OCI-LY1 (cell line): ENCODE measurements at regions not wholly inside any gene's neighbourhood (a gene's known extent, or its start where the extent isn't known, plus 50 kb on each side); places are given as distances from the start of the nearest gene placed in this dataset.

ENCODE experiments used
- EZH2 ChIP-seq: fragments of 200-600 bp; sonication (generic), shearing (Covaris generic); IDR thresholded peaks from 2 replicates; pipeline ENCODE4 v1.8.0; 2017; ENCODE audit warnings: borderline replicate concordance, mixed run types, mild to moderate bottlenecking, antibody characterized with exemption, low read length, moderate library complexity, mixed read lengths
- TF ChIP-seq, protein P1 (sequence below): fragments of 200-600 bp; sonication (generic), shearing (Covaris generic); IDR thresholded peaks from 2 replicates; pipeline ENCODE4 v1.5.1; 2017; ENCODE audit warnings: mild to moderate bottlenecking, antibody characterized with exemption, low read length, moderate library complexity, mixed read lengths

DNA sequence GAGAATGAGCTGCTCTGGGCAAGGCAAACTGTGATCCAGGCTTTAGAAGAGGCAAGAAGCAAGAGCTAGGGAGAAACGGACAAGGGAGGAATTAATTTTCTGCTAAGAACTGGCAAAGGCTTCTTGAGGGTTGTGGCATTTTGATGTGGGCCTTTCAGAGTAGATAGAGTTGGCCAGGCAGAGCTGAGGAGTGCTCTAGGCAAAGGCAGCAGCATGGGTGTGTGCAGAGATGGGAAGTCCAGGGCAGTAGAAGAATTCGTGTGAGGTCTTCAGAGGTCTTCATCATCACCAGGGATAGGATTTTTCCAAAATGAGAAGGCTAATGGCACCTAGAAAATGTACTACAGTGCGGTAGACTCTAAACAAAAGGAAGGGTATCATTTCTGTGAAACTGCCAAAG, 237.8 kb downstream of the LTN1 start:
- no peak for TF ChIP-seq EZH2
- TF ChIP-seq, protein P1, sequence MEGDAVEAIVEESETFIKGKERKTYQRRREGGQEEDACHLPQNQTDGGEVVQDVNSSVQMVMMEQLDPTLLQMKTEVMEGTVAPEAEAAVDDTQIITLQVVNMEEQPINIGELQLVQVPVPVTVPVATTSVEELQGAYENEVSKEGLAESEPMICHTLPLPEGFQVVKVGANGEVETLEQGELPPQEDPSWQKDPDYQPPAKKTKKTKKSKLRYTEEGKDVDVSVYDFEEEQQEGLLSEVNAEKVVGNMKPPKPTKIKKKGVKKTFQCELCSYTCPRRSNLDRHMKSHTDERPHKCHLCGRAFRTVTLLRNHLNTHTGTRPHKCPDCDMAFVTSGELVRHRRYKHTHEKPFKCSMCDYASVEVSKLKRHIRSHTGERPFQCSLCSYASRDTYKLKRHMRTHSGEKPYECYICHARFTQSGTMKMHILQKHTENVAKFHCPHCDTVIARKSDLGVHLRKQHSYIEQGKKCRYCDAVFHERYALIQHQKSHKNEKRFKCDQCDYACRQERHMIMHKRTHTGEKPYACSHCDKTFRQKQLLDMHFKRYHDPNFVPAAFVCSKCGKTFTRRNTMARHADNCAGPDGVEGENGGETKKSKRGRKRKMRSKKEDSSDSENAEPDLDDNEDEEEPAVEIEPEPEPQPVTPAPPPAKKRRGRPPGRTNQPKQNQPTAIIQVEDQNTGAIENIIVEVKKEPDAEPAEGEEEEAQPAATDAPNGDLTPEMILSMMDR, result no peak
